Osteocyte (in vitro differentiated cells): ENCODE measurements at regions not wholly inside any gene's neighbourhood (a gene's known extent, or its start where the extent isn't known, plus 50 kb on each side); places are given as distances from the start of the nearest gene placed in this dataset.

Experiments used
- DNase-seq: peaks from one replicate; pipeline ENCODE4 v3.0.0; 2021; ENCODE audit warnings: mixed read lengths; ENCODE audit not compliant: unreplicated experiment; ENCODE audit errors: extremely low spot score
- H3K27ac Mint-ChIP-seq: one replicate; pipeline ENCODE4 v1.8.0; 2021; ENCODE audit warnings: mild to moderate bottlenecking, mixed read lengths; ENCODE audit not compliant: unreplicated experiment
- H3K27me3 Mint-ChIP-seq: one replicate; pipeline ENCODE4 v1.8.0; 2021; ENCODE audit warnings: mixed read lengths; ENCODE audit not compliant: unreplicated experiment
- H3K36me3 Mint-ChIP-seq: one replicate; pipeline ENCODE4 v1.8.0; 2021; ENCODE audit warnings: mixed read lengths; ENCODE audit not compliant: unreplicated experiment
- H3K4me1 Mint-ChIP-seq: one replicate; pipeline ENCODE4 v1.8.0; 2021; ENCODE audit warnings: mixed read lengths; ENCODE audit not compliant: unreplicated experiment
- H3K4me3 Mint-ChIP-seq: one replicate; pipeline ENCODE4 v1.8.0; 2021; ENCODE audit warnings: mild to moderate bottlenecking, moderate library complexity, mixed read lengths; ENCODE audit not compliant: unreplicated experiment
- H3K9me3 Mint-ChIP-seq: one replicate; pipeline ENCODE4 v1.8.0; 2021; ENCODE audit warnings: mixed read lengths; ENCODE audit not compliant: unreplicated experiment
- TF ChIP-seq, protein P1 (sequence below): fragments of 200-600 bp; sonication (generic); IDR thresholded peaks from 2 replicates; pipeline ENCODE4 v1.5.0; 2021; ENCODE audit warnings: antibody characterized with exemption, mild to moderate bottlenecking, moderate library complexity

DNA sequence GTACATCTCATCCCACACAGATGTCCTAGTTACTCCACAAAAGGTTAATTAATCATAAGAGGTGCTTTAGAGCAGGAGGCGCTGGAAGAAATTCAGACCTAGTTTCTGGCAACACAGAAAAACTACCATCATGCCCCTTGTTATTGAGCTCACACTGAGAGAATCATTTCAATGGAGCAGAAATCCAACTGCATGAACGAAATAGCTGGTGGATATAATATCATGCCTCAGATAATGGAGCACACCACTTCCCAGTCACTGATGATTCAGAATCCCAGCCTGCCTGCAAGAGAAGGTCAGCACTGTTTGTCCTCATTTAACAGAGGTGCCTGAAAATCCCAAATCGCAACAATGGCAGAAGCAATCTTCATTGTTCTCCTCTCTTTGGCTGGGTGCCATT is 125.8 kb upstream of the CREB1 start:
- Mint-ChIP-seq H3K27me3 (no peaks in the 10 kb centered on the region), H3K4me3 (no peak overlapping the region), H3K9me3 (no peaks in the 10 kb centered on the region), H3K4me1 (peaks cover 4% of the 10 kb centered on the region), H3K36me3 (no peaks in the 10 kb centered on the region), H3K27ac (no peak overlapping the region)
- TF ChIP-seq, protein P1, sequence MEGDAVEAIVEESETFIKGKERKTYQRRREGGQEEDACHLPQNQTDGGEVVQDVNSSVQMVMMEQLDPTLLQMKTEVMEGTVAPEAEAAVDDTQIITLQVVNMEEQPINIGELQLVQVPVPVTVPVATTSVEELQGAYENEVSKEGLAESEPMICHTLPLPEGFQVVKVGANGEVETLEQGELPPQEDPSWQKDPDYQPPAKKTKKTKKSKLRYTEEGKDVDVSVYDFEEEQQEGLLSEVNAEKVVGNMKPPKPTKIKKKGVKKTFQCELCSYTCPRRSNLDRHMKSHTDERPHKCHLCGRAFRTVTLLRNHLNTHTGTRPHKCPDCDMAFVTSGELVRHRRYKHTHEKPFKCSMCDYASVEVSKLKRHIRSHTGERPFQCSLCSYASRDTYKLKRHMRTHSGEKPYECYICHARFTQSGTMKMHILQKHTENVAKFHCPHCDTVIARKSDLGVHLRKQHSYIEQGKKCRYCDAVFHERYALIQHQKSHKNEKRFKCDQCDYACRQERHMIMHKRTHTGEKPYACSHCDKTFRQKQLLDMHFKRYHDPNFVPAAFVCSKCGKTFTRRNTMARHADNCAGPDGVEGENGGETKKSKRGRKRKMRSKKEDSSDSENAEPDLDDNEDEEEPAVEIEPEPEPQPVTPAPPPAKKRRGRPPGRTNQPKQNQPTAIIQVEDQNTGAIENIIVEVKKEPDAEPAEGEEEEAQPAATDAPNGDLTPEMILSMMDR: no peak
- DNase-seq: no peak

DNA sequence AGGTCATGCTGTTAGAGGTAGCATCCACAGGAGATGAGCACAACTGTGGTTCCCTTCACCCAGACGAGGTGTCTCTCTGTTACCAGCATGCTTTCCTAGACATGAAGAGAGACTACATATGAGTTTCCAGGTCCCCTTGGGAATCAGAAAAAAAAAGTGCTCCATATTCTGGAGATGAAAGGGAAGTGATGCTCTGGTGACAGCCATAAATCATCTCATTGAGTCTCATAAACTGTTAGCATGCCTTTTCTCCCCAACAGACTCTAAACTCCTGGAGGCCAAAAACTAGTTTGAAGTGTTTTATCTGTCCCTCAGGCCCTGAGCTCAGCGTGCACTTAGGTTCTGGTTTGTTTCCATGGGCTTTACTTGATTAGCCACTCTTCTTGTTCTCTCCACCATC is 124.6 kb upstream of the CREB1 start:
- H3K4me3 Mint-ChIP-seq: no peak overlapping the region
- TF ChIP-seq, protein P1: no peak
- H3K9me3 Mint-ChIP-seq: no peaks in the 10 kb centered on the region
- peaks cover 5% of the 10 kb centered on the region for H3K4me1 Mint-ChIP-seq
- no peak overlapping the region for H3K27ac Mint-ChIP-seq
- no peaks in the 10 kb centered on the region for H3K27me3 Mint-ChIP-seq
- no peak for DNase-seq
- H3K36me3 Mint-ChIP-seq: no peaks in the 10 kb centered on the region

DNA sequence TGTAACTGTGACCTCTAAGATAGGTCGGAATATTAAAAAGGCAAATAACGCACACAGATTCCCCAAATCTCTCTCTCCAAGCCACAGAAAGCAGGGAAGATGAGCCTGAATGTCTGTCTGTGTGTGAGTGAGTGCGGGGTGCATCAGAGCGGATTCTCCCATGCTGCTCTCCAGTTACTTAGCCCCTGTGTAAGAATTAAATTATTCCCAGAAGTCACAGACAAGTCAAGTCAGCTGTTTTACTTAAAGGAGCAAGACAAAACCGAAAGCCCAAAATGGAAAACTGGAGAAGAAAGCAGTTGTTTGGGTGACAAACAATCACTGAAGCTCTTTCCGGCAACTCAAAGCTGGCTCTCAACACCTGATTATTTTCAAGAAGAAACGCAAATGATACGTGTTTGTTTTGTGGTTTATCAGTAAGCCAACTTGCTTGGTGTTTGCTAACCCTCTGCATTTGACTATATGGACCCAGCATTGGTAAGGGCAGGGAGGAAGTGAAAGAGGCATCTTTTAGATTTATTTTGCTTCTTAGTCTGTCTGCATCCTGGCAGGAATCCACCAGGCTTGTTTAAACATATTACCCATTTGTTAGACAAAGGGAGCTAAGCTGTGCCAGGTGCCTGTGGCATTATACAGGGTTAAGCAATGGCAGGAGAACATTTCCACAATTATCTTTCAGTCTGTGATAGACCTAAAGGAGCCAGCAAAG is 121.5 kb upstream of the CREB1 start:
- Mint-ChIP-seq H3K9me3 (no peaks in the 10 kb centered on the region), H3K27me3 (no peaks in the 10 kb centered on the region), H3K36me3 (no peaks in the 10 kb centered on the region), H3K4me3 (no peak overlapping the region), H3K27ac (no peak overlapping the region), H3K4me1 (peaks cover 5% of the 10 kb centered on the region)
- TF ChIP-seq, protein P1: no peak
- no peak for DNase-seq

DNA sequence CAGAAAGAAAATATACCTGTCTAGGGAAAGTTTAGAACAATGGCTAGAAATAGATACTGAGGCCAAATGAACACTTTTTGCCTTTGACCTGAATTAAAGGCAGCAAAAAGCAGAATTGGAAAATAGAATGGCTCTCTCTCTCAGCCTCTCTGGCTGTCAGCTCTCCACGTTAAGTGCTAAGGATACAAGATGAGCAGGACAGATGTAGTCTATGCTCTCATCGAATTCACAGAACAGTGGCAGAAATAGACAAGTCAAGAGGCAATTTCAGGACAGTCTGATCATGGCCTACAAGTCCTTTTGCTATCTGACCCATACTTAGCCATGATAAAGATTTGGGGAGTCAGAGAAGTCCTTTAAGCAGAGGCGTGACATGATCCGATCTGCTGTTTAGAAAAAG is 120.2 kb upstream of the CREB1 start:
- H3K9me3 Mint-ChIP-seq: no peaks in the 10 kb centered on the region
- DNase-seq: no peak

DNA sequence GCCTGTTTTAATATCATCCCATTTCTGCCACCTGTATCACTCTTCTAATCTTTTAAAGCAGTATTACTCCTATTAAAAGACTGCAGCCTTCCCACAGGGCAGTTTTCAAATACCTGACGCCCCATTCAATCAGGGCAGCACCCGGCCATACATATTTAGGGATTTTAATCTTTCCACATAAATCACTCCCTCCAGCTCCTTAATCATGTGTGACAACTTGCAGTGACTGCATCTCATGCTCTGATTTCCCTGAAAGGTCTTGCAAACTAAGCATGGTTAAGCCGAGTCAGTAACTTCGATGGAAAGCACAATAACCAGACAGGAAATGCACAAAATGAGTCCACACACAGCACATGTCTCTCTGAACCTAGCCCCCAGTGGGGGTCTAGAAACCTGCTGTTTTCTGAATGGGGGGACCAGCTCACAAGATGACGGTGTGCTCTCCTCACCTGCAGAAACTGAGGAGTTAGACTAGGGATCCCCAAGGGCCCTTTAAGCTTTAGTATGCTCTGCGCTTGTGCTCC is 116.9 kb upstream of the CREB1 start:
- Mint-ChIP-seq H3K9me3 (no peaks in the 10 kb centered on the region), H3K36me3 (no peaks in the 10 kb centered on the region), H3K27me3 (no peaks in the 10 kb centered on the region), H3K27ac (no peak overlapping the region), H3K4me3 (no peak overlapping the region), H3K4me1 (peaks cover 5% of the 10 kb centered on the region)
- DNase-seq: no peak
- TF ChIP-seq, protein P1: no peak

More for the DNA sequence above, 120.2 kb upstream of the CREB1 start:
- no peak overlapping the region for H3K4me3 Mint-ChIP-seq
- TF ChIP-seq, protein P1: no peak
- no peak overlapping the region for H3K27ac Mint-ChIP-seq
- no peaks in the 10 kb centered on the region for H3K36me3 Mint-ChIP-seq
- no peaks in the 10 kb centered on the region for H3K27me3 Mint-ChIP-seq
- H3K4me1 Mint-ChIP-seq: peaks cover 5% of the 10 kb centered on the region
